Activated T-helper 1 cell treated with anti-CD3 and anti-CD28 coated beads, Interleukin-12 subunit alpha, Interleukin-12 subunit beta, Interleukin-2, Interleukin-4 antibody, amounts not matched to agents 30 ng/mL and 10 ng/mL and 1 ng/mL, durations not matched to agents 14 hours and 24 hours and 36 hours (primary cell): ENCODE measurements at regions not wholly inside any gene's neighbourhood (a gene's known extent, or its start where the extent isn't known, plus 50 kb on each side); places are given as distances from the start of the nearest gene placed in this dataset.
"Not testable (repeated sequence)": the region's sequence is repeated elsewhere in the genome, so short reads cannot be mapped to it uniquely, and the experiment has no call there.

Source experiments
- DNase-seq: peaks from one replicate; pipeline ENCODE4 v3.0.0; 2021; ENCODE audit warnings: low spot score
- H3K27ac Mint-ChIP-seq: one replicate; pipeline ENCODE4 v1.8.0; 2021; ENCODE audit warnings: mild to moderate bottlenecking, mixed read lengths
- H3K27me3 Mint-ChIP-seq: one replicate; pipeline ENCODE4 v1.8.0; 2022; ENCODE audit warnings: mild to moderate bottlenecking, moderate library complexity, mixed read lengths; ENCODE audit not compliant: insufficient read depth
- H3K36me3 Mint-ChIP-seq: one replicate; pipeline ENCODE4 v1.8.0; 2021; ENCODE audit warnings: low read depth, mixed read lengths
- H3K4me1 Mint-ChIP-seq: one replicate; pipeline ENCODE4 v1.8.0; 2021; ENCODE audit warnings: low read depth, mixed read lengths
- H3K4me3 Mint-ChIP-seq: one replicate; pipeline ENCODE4 v1.8.0; 2021; ENCODE audit warnings: mild to moderate bottlenecking, moderate library complexity, mixed read lengths
- H3K9me3 Mint-ChIP-seq: one replicate; pipeline ENCODE4 v1.8.0; 2021; ENCODE audit warnings: mixed read lengths
- intact Hi-C: fragments of 100-400 bp; cut with micrococcal nuclease; formaldehyde crosslinking; loops from one replicate; pipeline ENCODE4 v1.15.1; 2024

DNA sequence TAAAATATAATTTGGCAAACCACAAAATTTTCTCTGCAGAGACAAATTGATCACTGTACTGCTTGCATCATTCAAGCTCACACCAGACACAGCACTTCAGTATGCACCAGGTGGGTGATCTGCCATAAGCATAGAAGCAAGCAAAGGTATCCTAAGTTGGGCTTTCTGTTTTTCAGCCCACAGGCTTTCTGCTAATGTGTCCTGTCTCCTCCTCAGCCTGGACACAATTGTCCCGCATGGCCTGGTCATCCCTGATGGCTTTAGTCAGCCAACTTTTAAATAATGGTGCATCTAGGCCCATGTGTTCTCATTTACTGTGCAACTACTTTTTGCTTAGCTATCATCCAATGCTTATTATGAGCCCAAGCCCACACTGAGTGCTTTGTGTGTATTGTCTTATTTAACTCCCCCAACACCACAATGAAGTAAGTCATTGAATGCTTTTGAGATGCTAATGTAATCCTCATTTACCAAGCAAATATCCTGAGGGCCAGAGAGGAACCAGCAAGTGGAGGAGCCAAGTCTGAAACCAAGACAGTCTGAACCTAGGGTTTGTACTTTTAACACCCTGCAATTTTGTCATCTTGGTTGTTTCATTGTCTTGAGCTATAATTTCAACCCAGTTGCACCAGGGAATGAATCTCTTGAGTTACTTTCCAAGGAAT is 111.2 kb upstream of the SETBP1 start:
- Mint-ChIP-seq H3K4me3 (no peak overlapping the region), H3K27me3 (peaks cover 4% of the 10 kb centered on the region), H3K27ac (no peak overlapping the region), H3K4me1 (no peaks in the 10 kb centered on the region), H3K9me3 (no peaks in the 10 kb centered on the region), H3K36me3 (no peaks in the 10 kb centered on the region)
- DNase-seq, result no peak
- intact Hi-C loops, result loop anchor here (10.0 kb wide), 1 partner anchor 395 kb away; no protein-coding TSS in a partner anchor

DNA sequence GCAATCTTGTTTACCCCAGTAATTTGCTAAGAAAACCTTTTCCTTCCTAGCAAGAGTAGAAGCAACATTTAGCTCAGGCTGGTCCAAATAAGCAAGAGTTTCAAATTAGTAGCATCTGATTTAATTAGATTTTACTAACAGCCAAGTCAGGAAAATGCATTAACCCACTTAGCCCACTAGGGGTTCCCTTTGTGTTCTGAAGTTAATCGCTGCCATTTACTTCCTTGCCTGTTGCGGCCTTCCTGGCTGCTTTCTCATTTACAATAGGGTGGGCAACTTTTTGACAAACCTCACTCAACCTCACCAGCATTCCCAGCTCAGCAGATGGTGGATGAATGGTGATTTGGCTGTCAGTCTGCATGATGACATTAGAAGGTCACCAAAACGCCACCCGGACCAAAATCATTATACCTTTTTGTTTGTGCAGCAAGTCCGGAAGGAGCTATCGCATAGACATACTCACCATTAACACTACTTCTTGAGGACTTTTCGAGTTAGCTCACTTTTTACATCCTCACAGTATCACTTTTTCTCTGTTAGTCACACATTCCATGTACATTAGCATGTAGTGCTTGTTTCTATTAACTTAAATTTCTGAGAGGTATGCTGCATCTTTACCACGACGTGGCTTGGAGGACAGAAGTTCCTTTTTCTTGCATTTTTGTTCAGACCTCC is 101.5 kb upstream of the SETBP1 start:
- intact Hi-C loops, result loop anchor here (1.0 to 10.0 kb wide), 3 partner anchors 319 to 633 kb away; no protein-coding TSS in a partner anchor
- peaks cover 3% of the 10 kb centered on the region for H3K27me3 Mint-ChIP-seq
- H3K36me3 Mint-ChIP-seq, result no peaks in the 10 kb centered on the region
- no peaks in the 10 kb centered on the region for H3K4me1 Mint-ChIP-seq
- H3K27ac Mint-ChIP-seq, result no peak overlapping the region
- no peak overlapping the region for H3K4me3 Mint-ChIP-seq
- H3K9me3 Mint-ChIP-seq, result no peaks in the 10 kb centered on the region
- DNase-seq, result no peak

DNA sequence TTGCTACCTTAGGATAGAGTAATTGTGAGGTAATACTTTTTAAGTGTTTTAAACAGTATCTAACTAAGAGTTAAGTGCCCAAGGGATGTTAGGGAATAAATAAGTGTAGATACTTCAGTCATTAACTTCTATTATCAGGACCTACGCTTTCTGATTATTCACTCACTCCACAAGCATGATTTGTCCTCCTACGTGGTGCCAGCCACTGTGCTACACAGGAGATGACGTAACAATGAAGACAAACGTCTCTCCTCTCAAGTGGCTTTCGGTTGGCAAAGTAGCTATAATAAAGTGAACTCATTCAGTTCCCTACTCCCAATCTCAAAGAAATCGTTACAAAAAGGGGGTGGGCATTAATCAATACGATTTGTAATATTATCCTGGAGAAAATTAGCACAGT is 100.9 kb upstream of the SETBP1 start:
- H3K4me1 Mint-ChIP-seq, result no peaks in the 10 kb centered on the region
- H3K27ac Mint-ChIP-seq, result no peak overlapping the region
- DNase-seq, result no peak
- H3K27me3 Mint-ChIP-seq, result peaks cover 6% of the 10 kb centered on the region
- no peaks in the 10 kb centered on the region for H3K9me3 Mint-ChIP-seq
- intact Hi-C loops, result loop anchor here (1.0 to 10.0 kb wide), 3 partner anchors 319 to 633 kb away; no protein-coding TSS in a partner anchor
- no peaks in the 10 kb centered on the region for H3K36me3 Mint-ChIP-seq
- no peak overlapping the region for H3K4me3 Mint-ChIP-seq

- no peaks in the 10 kb centered on the region for H3K4me1 Mint-ChIP-seq
- H3K27ac Mint-ChIP-seq, result no peak overlapping the region
- DNase-seq, result no peak
- no peaks in the 10 kb centered on the region for H3K36me3 Mint-ChIP-seq
- intact Hi-C loops, result no loop called here
- H3K9me3 Mint-ChIP-seq, result no peaks in the 10 kb centered on the region
- peaks cover 5% of the 10 kb centered on the region for H3K27me3 Mint-ChIP-seq
- H3K4me3 Mint-ChIP-seq, result no peak overlapping the region
These were observed 100.5 kb upstream of the SETBP1 start for GRCh38 chr18:44580159-44580558.

DNA sequence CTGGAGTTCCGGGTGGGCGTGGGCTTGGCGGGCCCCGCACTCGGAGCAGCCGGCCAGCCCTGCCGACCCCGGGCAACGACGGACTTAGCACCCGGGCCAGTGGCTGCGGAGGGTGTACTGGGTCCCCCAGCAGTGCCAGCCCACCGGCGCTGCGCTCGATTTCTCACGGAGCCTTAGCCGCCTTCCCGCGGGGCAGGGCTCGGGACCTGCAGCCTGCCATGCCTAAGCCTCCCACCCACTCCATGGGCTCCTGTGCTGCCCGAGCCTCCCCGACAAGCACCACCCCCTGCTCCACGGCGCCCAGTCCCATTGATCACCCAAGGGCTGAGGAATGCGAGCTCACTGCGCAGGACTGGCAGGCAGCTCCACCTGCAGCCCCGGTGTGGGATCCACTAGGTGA is 99.9 kb upstream of the SETBP1 start:
- DNase-seq, H3K4me1 Mint-ChIP-seq, H3K27me3 Mint-ChIP-seq, intact Hi-C loops, H3K9me3 Mint-ChIP-seq, H3K4me3 Mint-ChIP-seq, H3K27ac Mint-ChIP-seq, H3K36me3 Mint-ChIP-seq: not testable (repeated sequence)

- Mint-ChIP-seq H3K27me3 (peaks cover 4% of the 10 kb centered on the region), H3K4me3 (no peak overlapping the region), H3K4me1 (no peaks in the 10 kb centered on the region), H3K36me3 (no peaks in the 10 kb centered on the region), H3K27ac (no peak overlapping the region), H3K9me3 (no peaks in the 10 kb centered on the region)
- no peak for DNase-seq
- intact Hi-C loops, result no loop called here
These were observed 98.2 kb upstream of the SETBP1 start for GRCh38 chr18:44582456-44582855.

DNA sequence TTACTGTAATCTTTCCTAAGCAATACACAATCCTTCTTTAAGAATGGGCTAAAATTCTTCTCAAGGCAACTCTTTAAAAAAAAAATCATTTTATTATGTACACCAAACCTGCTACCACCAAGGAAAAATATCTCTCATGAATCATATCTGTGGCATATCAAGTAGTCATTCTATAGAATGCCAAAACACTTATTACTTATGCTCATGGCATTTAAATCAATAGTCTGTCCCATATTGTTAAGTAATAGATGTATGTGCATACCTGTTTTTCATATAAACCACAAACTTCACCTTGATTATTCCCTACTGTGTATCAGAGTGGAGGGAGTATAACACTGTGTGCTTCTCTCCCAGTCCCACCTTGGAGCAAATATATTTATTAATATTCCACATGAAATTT is 95.8 kb upstream of the SETBP1 start:
- H3K4me3 Mint-ChIP-seq, result no peak overlapping the region
- no peaks in the 10 kb centered on the region for H3K9me3 Mint-ChIP-seq
- no peak overlapping the region for H3K27ac Mint-ChIP-seq
- H3K4me1 Mint-ChIP-seq, result no peaks in the 10 kb centered on the region
- peaks cover 5% of the 10 kb centered on the region for H3K27me3 Mint-ChIP-seq
- intact Hi-C loops, result loop anchor here (5.0 kb wide), 1 partner anchor 92 kb away; no protein-coding TSS in a partner anchor
- no peaks in the 10 kb centered on the region for H3K36me3 Mint-ChIP-seq
- no peak for DNase-seq

DNA sequence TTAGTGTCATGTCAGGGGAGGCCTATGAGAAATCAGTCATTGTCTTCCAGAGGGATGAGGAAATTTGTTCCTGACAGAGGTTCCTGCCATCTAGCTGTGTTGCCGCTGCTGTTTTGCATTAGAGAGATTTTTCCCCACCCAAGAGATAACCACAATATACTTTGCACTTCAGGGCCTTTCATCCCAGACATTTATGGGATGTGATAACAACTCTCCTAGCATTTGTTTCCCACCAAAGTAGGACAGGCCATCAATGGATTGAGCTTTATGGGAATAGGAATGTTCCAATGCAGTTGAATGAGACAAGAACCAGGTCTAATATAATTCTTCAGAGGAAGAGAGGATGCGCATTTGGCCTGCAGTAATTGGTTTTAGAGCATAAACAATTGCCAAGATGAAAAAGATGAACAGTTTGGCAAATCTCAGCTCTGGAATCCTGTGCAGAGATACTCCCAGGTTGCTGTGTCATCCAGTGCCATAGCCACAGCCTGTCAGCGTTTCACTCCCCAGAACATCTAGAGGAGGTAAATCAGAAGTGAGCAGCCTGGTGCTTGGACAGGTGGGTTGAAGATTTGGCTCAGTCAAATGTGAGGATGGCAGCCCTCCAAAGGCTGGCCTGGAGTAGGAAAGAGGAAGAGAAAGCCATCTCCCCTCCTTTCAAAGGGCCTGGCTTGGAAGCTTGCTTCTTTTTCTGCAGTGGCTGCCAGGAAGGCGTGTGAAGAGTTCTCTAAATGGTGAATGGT is 93.7 kb upstream of the SETBP1 start:
- H3K9me3 Mint-ChIP-seq, result no peaks in the 10 kb centered on the region
- no peak overlapping the region for H3K27ac Mint-ChIP-seq
- peaks cover 5% of the 10 kb centered on the region for H3K27me3 Mint-ChIP-seq
- no peak for DNase-seq
- H3K36me3 Mint-ChIP-seq, result no peaks in the 10 kb centered on the region
- H3K4me1 Mint-ChIP-seq, result no peaks in the 10 kb centered on the region
- H3K4me3 Mint-ChIP-seq, result no peak overlapping the region
- intact Hi-C loops, result loop anchor here (5.0 kb wide), 1 partner anchor 90 kb away; no protein-coding TSS in a partner anchor

DNA sequence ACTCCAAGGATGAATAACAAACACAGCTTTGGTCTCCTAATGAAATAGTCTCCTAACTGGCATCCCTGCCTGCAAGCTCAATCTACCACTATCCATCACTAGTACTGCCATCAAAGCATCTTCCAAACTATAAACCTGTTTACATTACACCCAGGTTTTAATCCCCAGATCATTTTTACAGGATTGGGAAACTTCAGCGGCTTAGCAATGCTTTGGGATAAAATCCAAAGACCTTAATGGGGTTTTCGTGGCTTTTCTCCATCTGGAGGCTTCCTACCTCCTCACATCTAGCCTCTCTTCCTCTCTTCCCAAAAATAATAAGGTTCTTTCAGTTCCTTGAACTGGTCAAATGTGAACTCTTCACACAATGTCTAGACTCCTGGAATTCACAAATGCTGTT is 92.2 kb upstream of the SETBP1 start:
- intact Hi-C loops, result loop anchor here (5.0 kb wide), 1 partner anchor 89 kb away; no protein-coding TSS in a partner anchor
- Mint-ChIP-seq H3K4me1 (no peaks in the 10 kb centered on the region), H3K4me3 (no peak overlapping the region), H3K27me3 (peaks cover 8% of the 10 kb centered on the region), H3K36me3 (no peaks in the 10 kb centered on the region), H3K9me3 (no peaks in the 10 kb centered on the region), H3K27ac (no peak overlapping the region)
- no peak for DNase-seq

- no peaks in the 10 kb centered on the region for H3K4me1 Mint-ChIP-seq
- no peak overlapping the region for H3K4me3 Mint-ChIP-seq
- intact Hi-C loops, result loop anchor here (5.0 kb wide), 1 partner anchor 87 kb away; no protein-coding TSS in a partner anchor
- DNase-seq, result no peak
- H3K27me3 Mint-ChIP-seq, result peaks cover 4% of the 10 kb centered on the region
- no peak overlapping the region for H3K27ac Mint-ChIP-seq
- no peaks in the 10 kb centered on the region for H3K36me3 Mint-ChIP-seq
- no peaks in the 10 kb centered on the region for H3K9me3 Mint-ChIP-seq
These were observed 90.9 kb upstream of the SETBP1 start for GRCh38 chr18:44589693-44590355.

GRCh38 chr18:44590956-44591670 is 89.6 kb upstream of the SETBP1 start:
- Mint-ChIP-seq H3K27me3 (peaks cover 4% of the 10 kb centered on the region), H3K4me3 (no peak overlapping the region), H3K36me3 (no peaks in the 10 kb centered on the region), H3K27ac (no peak overlapping the region), H3K9me3 (no peaks in the 10 kb centered on the region), H3K4me1 (no peaks in the 10 kb centered on the region)
- no peak for DNase-seq
- intact Hi-C loops, result no loop called here

DNA sequence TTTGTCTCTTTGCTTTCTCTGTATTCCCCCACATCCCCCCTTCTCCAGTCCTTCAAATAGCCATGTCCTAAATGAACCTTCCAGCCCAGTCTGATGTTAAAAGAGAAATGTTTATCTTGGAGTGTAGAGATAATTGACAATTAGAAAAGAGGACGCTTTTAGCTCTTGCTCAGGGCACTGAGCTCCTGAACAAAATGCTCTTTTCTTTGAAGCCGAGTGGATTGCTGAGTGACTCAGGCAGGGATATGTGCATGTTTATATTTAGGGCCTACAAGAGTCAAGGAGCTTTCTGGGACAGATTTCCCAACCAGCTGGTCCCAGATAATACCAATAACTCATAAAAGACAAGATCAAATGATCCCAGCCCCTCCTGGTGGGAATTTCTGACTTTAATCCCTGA is 88.0 kb upstream of the SETBP1 start:
- no peaks in the 10 kb centered on the region for H3K36me3 Mint-ChIP-seq

More for the DNA sequence above, 88.0 kb upstream of the SETBP1 start:
- Mint-ChIP-seq H3K9me3 (no peaks in the 10 kb centered on the region), H3K27me3 (peaks cover 7% of the 10 kb centered on the region), H3K4me3 (no peak overlapping the region), H3K27ac (no peak overlapping the region), H3K4me1 (peaks cover 6% of the 10 kb centered on the region)
- intact Hi-C loops, result no loop called here
- no peak for DNase-seq
